ENCODE measurements at regions not wholly inside any gene's neighbourhood (a gene's known extent, or its start where the extent isn't known, plus 50 kb on each side); places are given as distances from the start of the nearest gene placed in this dataset.

GRCh38 chr6:16968101-16968500 lies 133.7 kb upstream of the STMND1 start:
- TF ChIP-seq, protein P1, sequence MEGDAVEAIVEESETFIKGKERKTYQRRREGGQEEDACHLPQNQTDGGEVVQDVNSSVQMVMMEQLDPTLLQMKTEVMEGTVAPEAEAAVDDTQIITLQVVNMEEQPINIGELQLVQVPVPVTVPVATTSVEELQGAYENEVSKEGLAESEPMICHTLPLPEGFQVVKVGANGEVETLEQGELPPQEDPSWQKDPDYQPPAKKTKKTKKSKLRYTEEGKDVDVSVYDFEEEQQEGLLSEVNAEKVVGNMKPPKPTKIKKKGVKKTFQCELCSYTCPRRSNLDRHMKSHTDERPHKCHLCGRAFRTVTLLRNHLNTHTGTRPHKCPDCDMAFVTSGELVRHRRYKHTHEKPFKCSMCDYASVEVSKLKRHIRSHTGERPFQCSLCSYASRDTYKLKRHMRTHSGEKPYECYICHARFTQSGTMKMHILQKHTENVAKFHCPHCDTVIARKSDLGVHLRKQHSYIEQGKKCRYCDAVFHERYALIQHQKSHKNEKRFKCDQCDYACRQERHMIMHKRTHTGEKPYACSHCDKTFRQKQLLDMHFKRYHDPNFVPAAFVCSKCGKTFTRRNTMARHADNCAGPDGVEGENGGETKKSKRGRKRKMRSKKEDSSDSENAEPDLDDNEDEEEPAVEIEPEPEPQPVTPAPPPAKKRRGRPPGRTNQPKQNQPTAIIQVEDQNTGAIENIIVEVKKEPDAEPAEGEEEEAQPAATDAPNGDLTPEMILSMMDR (conservative IDR thresholded peaks at IDR 0.05; ENCODE audit: low read depth, low read length) = no peak
- no peak for TF ChIP-seq EZH2 (IDR thresholded peaks at IDR 0.05; ENCODE audit: borderline replicate concordance, low read depth, low read length, poor library complexity, severe bottlenecking)
